ENCODE measurements at regions not wholly inside any gene's neighbourhood (a gene's known extent, or its start where the extent isn't known, plus 50 kb on each side); places are given as distances from the start of the nearest gene placed in this dataset.

DNA sequence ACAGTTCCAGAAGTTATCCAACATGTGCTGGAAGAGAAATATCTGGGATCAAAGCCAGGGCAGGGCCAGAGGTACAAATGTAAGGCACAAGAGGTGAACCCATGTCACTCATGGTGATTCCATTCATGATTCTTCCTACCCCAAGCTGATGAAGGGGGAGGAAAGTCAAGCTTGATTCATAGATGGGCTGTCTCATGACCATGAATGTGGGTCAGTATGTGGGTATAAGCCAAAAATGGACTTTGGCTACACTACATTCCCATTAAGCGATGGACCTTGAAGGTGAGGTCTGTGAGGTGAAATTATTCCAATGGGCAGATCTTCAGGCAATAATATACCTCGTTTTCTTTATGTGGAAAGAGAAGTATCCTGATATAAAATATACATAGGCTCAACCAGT is 217.1 kb downstream of the BTG1 start:
- Histone ChIP-seq H3K9me3 (replicated peaks) (no peaks in the 10 kb centered on the region), H3K4me3 (no peak overlapping the region), H3K36me3 (no peaks in the 10 kb centered on the region), H3K27me3 (ENCODE audit: low read depth) (no peaks in the 10 kb centered on the region), H3K4me1 (peaks cover 4% of the 10 kb centered on the region), H3K27ac (replicated peaks) (no peak overlapping the region)
- no peak for DNase-seq
- intact Hi-C loops (cut with micrococcal nuclease): no loop called here
- TF ChIP-seq, protein P1, sequence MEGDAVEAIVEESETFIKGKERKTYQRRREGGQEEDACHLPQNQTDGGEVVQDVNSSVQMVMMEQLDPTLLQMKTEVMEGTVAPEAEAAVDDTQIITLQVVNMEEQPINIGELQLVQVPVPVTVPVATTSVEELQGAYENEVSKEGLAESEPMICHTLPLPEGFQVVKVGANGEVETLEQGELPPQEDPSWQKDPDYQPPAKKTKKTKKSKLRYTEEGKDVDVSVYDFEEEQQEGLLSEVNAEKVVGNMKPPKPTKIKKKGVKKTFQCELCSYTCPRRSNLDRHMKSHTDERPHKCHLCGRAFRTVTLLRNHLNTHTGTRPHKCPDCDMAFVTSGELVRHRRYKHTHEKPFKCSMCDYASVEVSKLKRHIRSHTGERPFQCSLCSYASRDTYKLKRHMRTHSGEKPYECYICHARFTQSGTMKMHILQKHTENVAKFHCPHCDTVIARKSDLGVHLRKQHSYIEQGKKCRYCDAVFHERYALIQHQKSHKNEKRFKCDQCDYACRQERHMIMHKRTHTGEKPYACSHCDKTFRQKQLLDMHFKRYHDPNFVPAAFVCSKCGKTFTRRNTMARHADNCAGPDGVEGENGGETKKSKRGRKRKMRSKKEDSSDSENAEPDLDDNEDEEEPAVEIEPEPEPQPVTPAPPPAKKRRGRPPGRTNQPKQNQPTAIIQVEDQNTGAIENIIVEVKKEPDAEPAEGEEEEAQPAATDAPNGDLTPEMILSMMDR (IDR thresholded peaks at IDR 0.05; ENCODE audit: borderline replicate concordance): no peak

DNA sequence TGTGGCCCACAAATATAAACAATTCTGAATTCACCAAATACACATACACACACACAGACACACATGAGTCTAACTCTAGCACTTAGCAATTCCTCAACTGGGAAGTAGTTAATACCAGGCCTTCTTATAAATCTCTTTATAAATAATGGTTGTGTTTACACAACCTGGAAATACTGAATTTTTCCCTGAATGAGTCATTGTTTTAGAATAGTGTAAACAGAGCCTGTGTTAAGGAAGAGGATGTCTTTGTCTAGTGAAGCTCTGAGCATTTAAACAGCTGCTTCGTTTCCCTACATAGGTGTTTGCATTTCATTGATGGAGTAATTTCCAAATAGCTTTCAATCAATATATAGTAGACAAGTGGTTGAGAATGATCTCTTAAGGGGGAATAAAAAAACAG is 218.8 kb downstream of the BTG1 start:
- Histone ChIP-seq H3K9me3 (replicated peaks) (no peaks in the 10 kb centered on the region), H3K36me3 (no peaks in the 10 kb centered on the region), H3K27me3 (ENCODE audit: low read depth) (no peaks in the 10 kb centered on the region), H3K27ac (replicated peaks) (peak overlapping the region; percentile 3), H3K4me1 (peaks cover 4% of the 10 kb centered on the region), H3K4me3 (no peak overlapping the region)
- no peak for DNase-seq
- TF ChIP-seq, protein P1 (IDR thresholded peaks at IDR 0.05; ENCODE audit: borderline replicate concordance): no peak
- intact Hi-C loops (cut with micrococcal nuclease): no loop called here

DNA sequence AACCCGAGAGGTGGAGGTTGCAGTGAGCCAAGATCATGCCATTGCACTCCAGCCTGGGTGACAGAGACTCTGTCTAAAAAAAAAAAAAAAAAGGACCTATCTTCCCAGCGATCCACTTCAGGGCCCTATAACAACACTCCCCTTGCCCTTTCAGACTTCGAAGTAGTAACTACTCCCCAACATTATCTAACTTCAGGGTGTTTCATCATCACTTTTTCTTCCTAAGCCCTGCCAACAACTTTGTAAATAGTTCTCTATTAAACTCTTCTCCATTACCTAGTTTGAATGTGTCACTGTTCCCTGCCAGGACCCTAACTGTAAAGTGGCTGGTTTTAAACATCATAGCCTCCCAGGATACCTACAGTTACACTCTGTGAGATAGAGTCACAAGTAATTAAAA is 220.8 kb downstream of the BTG1 start:
- Histone ChIP-seq H3K9me3 (replicated peaks) (no peaks in the 10 kb centered on the region), H3K4me3 (no peak overlapping the region), H3K36me3 (no peaks in the 10 kb centered on the region), H3K27ac (replicated peaks) (no peak overlapping the region), H3K27me3 (ENCODE audit: low read depth) (no peaks in the 10 kb centered on the region), H3K4me1 (no peaks in the 10 kb centered on the region)
- TF ChIP-seq, protein P1 (IDR thresholded peaks at IDR 0.05; ENCODE audit: borderline replicate concordance): no peak
- intact Hi-C loops (cut with micrococcal nuclease): no loop called here
- no peak for DNase-seq

DNA sequence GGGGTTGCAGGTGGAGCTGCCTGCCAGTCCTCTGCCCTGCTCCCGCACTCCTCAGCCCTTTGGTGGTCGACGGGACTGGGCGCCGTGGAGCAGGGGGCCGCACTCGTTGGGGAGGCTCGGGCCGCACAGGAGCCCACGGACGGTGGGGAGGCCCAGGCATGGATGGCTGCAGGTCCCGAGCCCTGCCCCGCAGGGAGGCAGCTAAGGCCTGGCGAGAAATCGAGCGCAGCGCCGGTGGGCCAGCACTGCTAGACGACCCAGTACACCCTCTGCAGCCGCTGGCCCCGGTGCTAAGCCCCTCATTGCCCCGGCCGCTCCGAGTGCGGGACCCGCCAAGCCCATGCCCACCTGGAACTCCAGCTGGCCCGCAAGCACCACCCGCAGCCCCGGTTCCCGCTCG is 221.8 kb downstream of the BTG1 start:
- H3K27ac ChIP-seq (replicated peaks): no peak overlapping the region
- intact Hi-C loops (cut with micrococcal nuclease): no loop called here
- H3K4me3 ChIP-seq: no peak overlapping the region
- H3K36me3 ChIP-seq: no peaks in the 10 kb centered on the region
- no peaks in the 10 kb centered on the region for H3K9me3 ChIP-seq (replicated peaks)
- DNase-seq: no peak
- H3K27me3 ChIP-seq (ENCODE audit: low read depth): no peaks in the 10 kb centered on the region
- H3K4me1 ChIP-seq: no peaks in the 10 kb centered on the region
- TF ChIP-seq, protein P1 (IDR thresholded peaks at IDR 0.05; ENCODE audit: borderline replicate concordance): no peak

DNA sequence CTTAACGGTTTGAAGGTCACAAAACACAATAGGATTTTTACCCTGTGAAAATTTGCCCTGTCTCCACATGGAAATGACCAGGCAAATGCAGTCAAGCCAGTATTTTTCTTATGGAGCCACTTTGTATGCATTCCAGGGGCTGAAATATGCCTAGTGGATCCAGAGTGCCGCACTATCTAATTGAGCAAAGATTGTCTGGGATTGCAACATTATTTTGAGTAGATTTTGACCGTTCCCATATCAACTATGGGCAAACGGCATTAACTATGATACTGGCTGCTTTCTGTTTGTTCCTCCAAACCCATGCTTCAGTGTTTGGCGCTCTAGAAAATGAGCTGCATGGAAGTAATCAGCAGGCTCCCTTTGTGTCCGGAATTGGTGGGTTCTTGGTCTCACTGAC is 223.0 kb downstream of the BTG1 start:
- Histone ChIP-seq H3K4me1 (no peaks in the 10 kb centered on the region), H3K36me3 (no peaks in the 10 kb centered on the region), H3K4me3 (no peak overlapping the region), H3K27ac (replicated peaks) (no peak overlapping the region), H3K27me3 (ENCODE audit: low read depth) (no peaks in the 10 kb centered on the region), H3K9me3 (replicated peaks) (no peaks in the 10 kb centered on the region)
- intact Hi-C loops (cut with micrococcal nuclease): no loop called here
- TF ChIP-seq, protein P1 (IDR thresholded peaks at IDR 0.05; ENCODE audit: borderline replicate concordance): no peak
- no peak for DNase-seq

DNA sequence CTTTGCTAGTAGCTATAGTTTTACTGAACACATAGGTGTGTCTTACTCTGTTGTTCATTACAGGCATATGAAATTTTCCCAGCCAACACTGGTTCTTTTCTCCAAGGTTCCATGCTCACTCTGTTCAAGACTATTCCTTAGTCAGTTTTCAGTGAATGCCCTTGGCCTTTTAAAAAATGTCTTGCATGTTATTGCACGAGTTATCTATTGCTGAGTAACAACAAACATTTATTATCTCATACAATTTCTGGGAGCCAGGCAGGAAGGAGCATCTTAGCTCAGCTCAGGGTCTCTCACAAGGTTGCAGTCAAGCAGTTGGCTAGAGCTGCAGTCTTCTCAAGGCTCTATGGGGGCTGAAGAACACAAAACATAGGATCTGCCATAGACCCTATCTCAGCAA is 223.5 kb downstream of the BTG1 start:
- H3K9me3 ChIP-seq (replicated peaks): no peaks in the 10 kb centered on the region
- TF ChIP-seq, protein P1 (IDR thresholded peaks at IDR 0.05; ENCODE audit: borderline replicate concordance): no peak
- H3K27ac ChIP-seq (replicated peaks): no peak overlapping the region
- no peaks in the 10 kb centered on the region for H3K4me1 ChIP-seq
- intact Hi-C loops (cut with micrococcal nuclease): no loop called here
- H3K36me3 ChIP-seq: no peaks in the 10 kb centered on the region
- no peak overlapping the region for H3K4me3 ChIP-seq
- H3K27me3 ChIP-seq (ENCODE audit: low read depth): no peaks in the 10 kb centered on the region
- no peak for DNase-seq

Measured in left ventricle myocardium inferior (tissue), 1 donor.